ENCODE measurements at regions not wholly inside any gene's neighbourhood (a gene's known extent, or its start where the extent isn't known, plus 50 kb on each side); places are given as distances from the start of the nearest gene placed in this dataset.

- TF ChIP-seq POLR2A (IDR thresholded peaks at IDR 0.05), result no peak
- TF ChIP-seq CTCF (IDR thresholded peaks at IDR 0.05), result no peak
These were observed 140.4 kb upstream of the CCDC54 start for GRCh38 chr3:107236655-107237337.
